Common myeloid progenitor, CD34-positive (primary cell): ENCODE measurements at regions not wholly inside any gene's neighbourhood (a gene's known extent, or its start where the extent isn't known, plus 50 kb on each side); places are given as distances from the start of the nearest gene placed in this dataset.

Source experiments
- CTCF ChIA-PET: fragments of 350-600 bp; sonication (Branson Sonifier 250); formaldehyde crosslinking; loops from one replicate; lab custom pipeline; 2021; ENCODE audit warnings: antibody characterized with exemption; lab: Charles Lee
- POLR2A ChIA-PET: fragments of 350-600 bp; sonication (Branson Sonifier 250); formaldehyde crosslinking; loops from one replicate; lab custom pipeline; 2021; ENCODE audit warnings: antibody characterized with exemption; lab: Charles Lee
- DNase-seq, 3 donors: peaks; one replicate each; pipeline versions ENCODE4 v3.0.0 to v3.0.0-alpha.2; 2013
- H3K27ac ChIP-seq, 2 experiments: 1 replicate in 1 of 2; 2 replicates in 1 of 2; pipeline ENCODE4 v1.7.0; 2013; ENCODE audit warnings: inconsistent platforms in 2 of 2, low read length in 2 of 2, mild to moderate bottlenecking in 2 of 2, low read depth in 1 of 2, moderate library complexity in 1 of 2; ENCODE audit not compliant: severe bottlenecking in 2 of 2, insufficient read depth in 1 of 2, poor library complexity in 1 of 2
- H3K27me3 ChIP-seq, 5 experiments: replicated peaks in 2 of 5; 1 replicate in 3 of 5; 2 replicates in 2 of 5; pipeline versions ENCODE4 v1.6.1 to v1.7.0; 2013; ENCODE audit warnings: low read length in 4 of 5, mild to moderate bottlenecking in 2 of 5, moderate library complexity in 2 of 5, inconsistent platforms in 1 of 5; ENCODE audit not compliant: insufficient read depth in 5 of 5, control insufficient read depth in 4 of 5
- H3K36me3 ChIP-seq, 4 experiments: 1 replicate in 2 of 4; 2 replicates in 2 of 4; pipeline versions ENCODE4 v1.6.1 to v1.7.0; 2013; ENCODE audit warnings: low read length in 3 of 4, control low read depth in 1 of 4, mild to moderate bottlenecking in 1 of 4; ENCODE audit not compliant: control insufficient read depth in 4 of 4, insufficient read depth in 4 of 4
- H3K4me1 ChIP-seq, 4 experiments: 1 replicate in 3 of 4; 2 replicates in 1 of 4; pipeline versions ENCODE4 v1.6.1 to v1.7.1; 2013; ENCODE audit warnings: low read length in 3 of 4, mild to moderate bottlenecking in 3 of 4, control low read depth in 1 of 4, inconsistent platforms in 1 of 4, moderate library complexity in 1 of 4; ENCODE audit not compliant: control insufficient read depth in 4 of 4, insufficient read depth in 4 of 4; ENCODE audit errors: control extremely low read depth in 1 of 4
- H3K4me3 ChIP-seq, 7 experiments: 1 replicate in 4 of 7; 2 replicates in 3 of 7; pipeline versions ENCODE4 v1.5.1 to v1.7.0; 2013; ENCODE audit warnings: mild to moderate bottlenecking in 7 of 7, low read length in 6 of 7, moderate library complexity in 6 of 7, inconsistent platforms in 2 of 7, low read depth in 2 of 7, control low read depth in 1 of 7; ENCODE audit not compliant: insufficient read depth in 4 of 7, control insufficient read depth in 1 of 7; ENCODE audit errors: extremely low read depth in 1 of 7
- H3K9me3 ChIP-seq, 5 experiments: 1 replicate in 4 of 5; 2 replicates in 1 of 5; pipeline versions ENCODE4 v1.6.1 to v1.7.1; 2013; ENCODE audit warnings: low read length in 4 of 5, mild to moderate bottlenecking in 2 of 5, inconsistent platforms in 1 of 5, low read depth in 1 of 5, moderate library complexity in 1 of 5; ENCODE audit not compliant: control insufficient read depth in 4 of 5, insufficient read depth in 2 of 5; ENCODE audit errors: control extremely low read depth in 1 of 5
- WGBS: methylation state at CpG from one replicate; pipeline ENCODE4 v1.1.5; 2013; ENCODE audit not compliant: insufficient coverage; 5-methylcytosine and 5-hydroxymethylcytosine counted together

- H3K27ac ChIP-seq: no peak overlapping the region
- ChIA-PET POLR2A (interaction anchor here (0.6 kb wide), 1 partner anchor 604 kb away, joined by 3 read pairs; no protein-coding TSS in a partner anchor), CTCF (no interaction called here)
- H3K4me3 ChIP-seq: no peak overlapping the region
- H3K9me3 ChIP-seq: no peaks in the 10 kb centered on the region
- H3K36me3 ChIP-seq: no peaks in the 10 kb centered on the region
- peaks cover 0 to 3% (median 0%) of the 10 kb centered on the region in 5 experiments for H3K27me3 ChIP-seq
- no peak for DNase-seq
- WGBS: 100% methylated on average over 1 of the region's 2 CpGs
- no peaks in the 10 kb centered on the region for H3K4me1 ChIP-seq
Observed at GRCh38 chr5:42277293-42277692, 145.9 kb upstream of the GHR start.

GRCh38 chr5:42284584-42284983 lies 138.7 kb upstream of the GHR start:
- CTCF ChIA-PET: no interaction called here
- Histone ChIP-seq H3K4me3 (no peak overlapping the region), H3K9me3 (no peaks in the 10 kb centered on the region), H3K27ac (no peak overlapping the region), H3K36me3 (no peaks in the 10 kb centered on the region), H3K4me1 (no peaks in the 10 kb centered on the region), H3K27me3 (peaks cover 0 to 2% (median 0%) of the 10 kb centered on the region in 5 experiments)
- POLR2A ChIA-PET: no interaction called here
- no peak for DNase-seq

GRCh38 chr5:42285230-42285629 lies 138.0 kb upstream of the GHR start:
- POLR2A ChIA-PET: no interaction called here
- Histone ChIP-seq H3K27ac (no peak overlapping the region), H3K9me3 (no peaks in the 10 kb centered on the region), H3K27me3 (no peaks in the 10 kb centered on the region), H3K4me1 (no peaks in the 10 kb centered on the region), H3K36me3 (no peaks in the 10 kb centered on the region), H3K4me3 (no peak overlapping the region)
- no CpG with 5 or more reads among the region's 2 CpGs for WGBS
- DNase-seq: no peak
- CTCF ChIA-PET: no interaction called here

- H3K4me3 ChIP-seq: no peak overlapping the region
- no peaks in the 10 kb centered on the region for H3K9me3 ChIP-seq
- ChIA-PET POLR2A (no interaction called here), CTCF (interaction anchor here (0.6 kb wide), 1 partner anchor 9 kb away, joined by 4 read pairs; no protein-coding TSS in a partner anchor)
- H3K27me3 ChIP-seq: no peaks in the 10 kb centered on the region
- no peak for DNase-seq
- H3K4me1 ChIP-seq: no peaks in the 10 kb centered on the region
- 100% methylated on average over 1 of the region's 2 CpGs for WGBS
- no peak overlapping the region for H3K27ac ChIP-seq
- no peaks in the 10 kb centered on the region for H3K36me3 ChIP-seq
Observed at GRCh38 chr5:42300496-42300895, 122.7 kb upstream of the GHR start.

GRCh38 chr5:42301349-42301748 lies 121.9 kb upstream of the GHR start:
- Histone ChIP-seq H3K27ac (no peak overlapping the region), H3K36me3 (no peaks in the 10 kb centered on the region), H3K4me3 (no peak overlapping the region), H3K4me1 (no peaks in the 10 kb centered on the region), H3K9me3 (no peaks in the 10 kb centered on the region), H3K27me3 (no peaks in the 10 kb centered on the region)
- ChIA-PET CTCF (no interaction called here), POLR2A (no interaction called here)
- WGBS: 96% methylated on average over 3 of the region's 4 CpGs
- no peak for DNase-seq

- no peak for DNase-seq
- CTCF ChIA-PET: no interaction called here
- Histone ChIP-seq H3K4me3 (no peak overlapping the region), H3K27ac (no peak overlapping the region), H3K27me3 (no peaks in the 10 kb centered on the region), H3K9me3 (no peaks in the 10 kb centered on the region), H3K4me1 (no peaks in the 10 kb centered on the region), H3K36me3 (no peaks in the 10 kb centered on the region)
- POLR2A ChIA-PET: no interaction called here
- 100% methylated on average over 1 of the region's 1 CpG for WGBS
Observed at GRCh38 chr5:42302186-42302585, 121.1 kb upstream of the GHR start.

- Histone ChIP-seq H3K4me3 (no peak overlapping the region), H3K36me3 (no peaks in the 10 kb centered on the region), H3K4me1 (no peaks in the 10 kb centered on the region), H3K9me3 (no peaks in the 10 kb centered on the region), H3K27ac (no peak overlapping the region), H3K27me3 (no peaks in the 10 kb centered on the region)
- ChIA-PET POLR2A (no interaction called here), CTCF (no interaction called here)
- DNase-seq: no peak
- WGBS: 13% methylated on average over 1 of the region's 1 CpG
Observed at GRCh38 chr5:42306287-42306686, 117.0 kb upstream of the GHR start.
